Activated T-helper 17 cell treated with anti-CD3 and anti-CD28 coated beads, Interleukin-2, amount 50 U/mL, for 72 hours (primary cell): ENCODE measurements at regions not wholly inside any gene's neighbourhood (a gene's known extent, or its start where the extent isn't known, plus 50 kb on each side); places are given as distances from the start of the nearest gene placed in this dataset.
"Not testable (repeated sequence)": the region's sequence is repeated elsewhere in the genome, so short reads cannot be mapped to it uniquely, and the experiment has no call there.

ENCODE experiments used
- ATAC-seq: fragments of 150-1000 bp; cut with Tn5 transposase; replicated peaks from 2 replicates; pipeline ENCODE4 v1.10.0; 2021; ENCODE audit warnings: mild to moderate bottlenecking, moderate library complexity
- H3K27ac Mint-ChIP-seq: one replicate; pipeline ENCODE4 v1.8.0; 2022; ENCODE audit warnings: mixed read lengths
- H3K27me3 Mint-ChIP-seq: one replicate; pipeline ENCODE4 v1.8.0; 2022; ENCODE audit warnings: mixed read lengths
- H3K36me3 Mint-ChIP-seq: one replicate; pipeline ENCODE4 v1.8.0; 2022; ENCODE audit warnings: low read depth, mild to moderate bottlenecking, mixed read lengths
- H3K4me1 Mint-ChIP-seq: one replicate; pipeline ENCODE4 v1.8.0; 2022; ENCODE audit warnings: mixed read lengths
- H3K4me3 Mint-ChIP-seq: one replicate; pipeline ENCODE4 v1.8.0; 2022; ENCODE audit warnings: mild to moderate bottlenecking, mixed read lengths
- H3K9me3 Mint-ChIP-seq: one replicate; pipeline ENCODE4 v1.8.0; 2022; ENCODE audit warnings: mixed read lengths

DNA sequence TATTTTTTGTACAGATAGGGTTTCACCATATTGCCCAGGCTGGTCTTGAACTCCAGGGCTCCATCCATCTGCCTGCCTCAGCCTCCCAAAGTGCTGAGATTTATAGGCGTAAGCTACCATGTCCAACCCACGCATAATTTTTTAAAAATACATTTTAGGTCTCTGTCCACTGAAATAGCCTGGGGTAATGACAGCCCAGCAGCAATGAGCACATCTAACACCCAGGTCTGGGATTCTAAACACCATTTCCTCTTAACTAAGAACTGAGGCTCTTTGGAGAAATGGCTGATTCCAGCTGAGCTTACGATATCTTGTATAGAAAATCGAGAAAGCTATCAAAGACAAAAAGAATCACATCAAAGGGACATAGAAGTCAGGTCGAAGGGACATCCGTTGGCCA is 245.3 kb downstream of the PARN start:
- no peak for ATAC-seq
- no peak overlapping the region for H3K27ac Mint-ChIP-seq
- no peaks in the 10 kb centered on the region for H3K27me3 Mint-ChIP-seq
- H3K4me3 Mint-ChIP-seq: no peak overlapping the region
- no peaks in the 10 kb centered on the region for H3K36me3 Mint-ChIP-seq
- H3K4me1 Mint-ChIP-seq: no peaks in the 10 kb centered on the region
- H3K9me3 Mint-ChIP-seq: no peaks in the 10 kb centered on the region

DNA sequence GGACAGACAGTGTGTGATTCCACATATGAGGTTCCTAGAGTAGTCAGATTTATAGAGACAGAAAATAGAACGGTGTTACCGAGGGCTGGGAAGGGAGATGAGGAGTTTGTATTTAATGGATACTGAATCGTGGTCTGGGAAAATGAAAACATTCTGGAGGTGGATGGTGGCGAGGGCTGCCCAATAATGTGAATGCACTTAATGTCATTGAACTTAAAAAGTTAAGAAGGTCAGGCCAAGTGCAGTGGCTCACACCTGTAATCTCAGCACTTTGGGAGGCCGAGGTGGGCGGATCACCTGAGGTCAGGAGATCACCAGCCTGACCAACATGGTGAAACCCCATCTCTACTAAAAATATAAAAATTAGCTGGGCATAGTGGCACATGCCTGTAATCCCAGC is 246.2 kb downstream of the PARN start:
- H3K36me3 Mint-ChIP-seq, H3K4me1 Mint-ChIP-seq, H3K9me3 Mint-ChIP-seq, H3K27ac Mint-ChIP-seq, ATAC-seq, H3K4me3 Mint-ChIP-seq, H3K27me3 Mint-ChIP-seq: not testable (repeated sequence)

DNA sequence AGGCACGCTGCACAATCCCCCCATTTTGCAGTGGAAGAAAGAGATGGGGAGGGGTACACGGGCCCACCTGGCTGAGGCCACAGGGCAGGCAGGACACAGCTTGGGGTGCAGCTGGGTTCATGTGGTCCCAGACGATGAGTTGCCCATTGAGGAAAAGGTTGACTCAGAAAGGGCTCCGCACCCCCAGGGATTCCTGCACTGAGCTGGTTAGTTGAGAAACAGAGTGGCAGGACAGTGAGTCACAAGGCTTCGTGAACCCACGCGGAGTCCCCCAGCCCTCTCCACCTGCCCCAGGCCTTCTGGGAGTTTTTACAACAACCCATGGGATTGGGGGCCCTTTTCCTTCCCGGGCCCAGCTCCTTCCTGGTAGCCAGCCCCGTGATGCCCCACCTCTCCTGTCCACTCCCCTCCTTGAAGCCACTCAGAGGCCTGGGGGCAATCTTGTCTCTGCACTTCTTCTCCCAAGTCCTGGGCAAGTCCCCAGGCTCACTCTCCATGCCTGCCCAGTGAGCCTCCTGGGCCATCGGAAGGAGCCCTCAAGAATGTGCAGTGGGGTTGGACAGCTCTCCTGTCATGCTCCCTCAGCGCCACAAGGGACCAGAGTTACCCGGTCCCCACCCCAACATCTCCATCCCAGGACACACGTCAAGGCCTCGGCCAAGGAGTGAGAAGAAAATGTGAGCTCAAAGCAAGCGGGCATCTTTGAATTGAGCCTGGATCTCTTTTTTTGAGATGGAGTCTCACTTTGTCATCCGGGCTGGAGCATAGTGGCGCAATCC is 251.2 kb downstream of the PARN start:
- Mint-ChIP-seq H3K36me3 (no peaks in the 10 kb centered on the region), H3K4me3 (no peak overlapping the region), H3K9me3 (no peaks in the 10 kb centered on the region), H3K4me1 (no peaks in the 10 kb centered on the region), H3K27me3 (no peaks in the 10 kb centered on the region), H3K27ac (no peak overlapping the region)
- no peak for ATAC-seq

DNA sequence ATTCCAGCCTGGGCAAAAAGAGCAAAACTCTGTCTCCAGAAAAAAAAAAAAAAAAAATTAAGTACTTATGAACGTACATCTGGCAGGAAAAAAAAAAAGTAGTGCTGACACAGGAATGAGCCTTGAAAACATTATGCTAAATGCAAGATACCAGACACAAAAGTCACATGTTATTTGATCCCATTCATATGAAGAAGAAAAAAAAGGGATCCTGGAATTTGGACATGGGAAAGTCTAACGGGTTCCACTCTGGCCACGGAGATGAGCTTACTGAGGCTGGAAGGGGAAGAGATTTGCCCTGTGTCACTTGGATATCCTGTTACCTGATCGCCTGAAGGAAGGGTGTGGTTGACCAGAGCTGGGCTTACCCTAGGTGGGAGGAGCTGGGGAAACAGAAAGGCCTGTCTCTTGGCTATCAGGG is 251.9 kb downstream of the PARN start:
- Mint-ChIP-seq H3K36me3 (no peaks in the 10 kb centered on the region), H3K27me3 (no peaks in the 10 kb centered on the region), H3K4me1 (no peaks in the 10 kb centered on the region), H3K9me3 (no peaks in the 10 kb centered on the region), H3K27ac (no peak overlapping the region), H3K4me3 (no peak overlapping the region)
- ATAC-seq: no peak

DNA sequence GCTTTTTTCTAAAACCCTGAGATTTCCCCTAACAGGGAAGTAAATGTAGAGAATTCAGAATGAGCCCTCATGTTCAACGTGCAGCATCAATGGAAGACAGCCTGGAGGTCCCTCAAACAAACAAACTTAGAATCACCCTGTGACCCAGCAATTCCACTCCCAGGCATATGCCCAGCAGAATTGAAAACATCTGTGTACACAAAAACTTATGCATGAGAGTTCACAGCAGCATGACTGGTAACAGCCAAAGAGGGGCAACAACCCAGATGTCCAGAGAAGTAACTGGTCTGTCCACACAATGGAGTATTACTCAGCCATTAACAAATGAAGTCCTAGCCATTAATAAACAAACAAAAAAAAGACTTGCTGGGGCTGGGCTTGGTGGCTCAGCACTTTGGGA is 252.7 kb downstream of the PARN start:
- no peaks in the 10 kb centered on the region for H3K9me3 Mint-ChIP-seq
- H3K4me1 Mint-ChIP-seq: no peaks in the 10 kb centered on the region
- no peak for ATAC-seq
- no peak overlapping the region for H3K4me3 Mint-ChIP-seq
- H3K27ac Mint-ChIP-seq: no peak overlapping the region
- no peaks in the 10 kb centered on the region for H3K27me3 Mint-ChIP-seq
- H3K36me3 Mint-ChIP-seq: no peaks in the 10 kb centered on the region

DNA sequence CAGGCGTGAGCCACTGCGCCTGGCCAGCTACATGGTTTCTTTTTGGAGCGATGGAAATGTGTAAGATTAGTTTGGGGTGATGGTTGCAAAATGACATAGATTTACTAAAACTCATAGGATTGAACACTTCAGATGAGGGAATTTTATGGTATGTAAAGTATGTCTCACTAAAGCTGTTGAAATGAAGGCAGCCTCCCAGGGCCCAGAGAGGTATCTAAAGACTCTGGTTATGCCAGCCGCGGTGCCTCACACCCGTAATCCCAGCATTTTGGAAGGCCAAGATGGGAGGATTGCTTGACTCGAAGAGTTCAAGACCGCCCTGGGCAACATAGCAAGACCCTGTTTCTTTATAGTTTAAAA is 254.9 kb downstream of the PARN start:
- no peaks in the 10 kb centered on the region for H3K9me3 Mint-ChIP-seq
- H3K27me3 Mint-ChIP-seq: no peaks in the 10 kb centered on the region
- no peaks in the 10 kb centered on the region for H3K4me1 Mint-ChIP-seq
- no peak overlapping the region for H3K27ac Mint-ChIP-seq
- H3K36me3 Mint-ChIP-seq: no peaks in the 10 kb centered on the region
- no peak overlapping the region for H3K4me3 Mint-ChIP-seq
- ATAC-seq: no peak

DNA sequence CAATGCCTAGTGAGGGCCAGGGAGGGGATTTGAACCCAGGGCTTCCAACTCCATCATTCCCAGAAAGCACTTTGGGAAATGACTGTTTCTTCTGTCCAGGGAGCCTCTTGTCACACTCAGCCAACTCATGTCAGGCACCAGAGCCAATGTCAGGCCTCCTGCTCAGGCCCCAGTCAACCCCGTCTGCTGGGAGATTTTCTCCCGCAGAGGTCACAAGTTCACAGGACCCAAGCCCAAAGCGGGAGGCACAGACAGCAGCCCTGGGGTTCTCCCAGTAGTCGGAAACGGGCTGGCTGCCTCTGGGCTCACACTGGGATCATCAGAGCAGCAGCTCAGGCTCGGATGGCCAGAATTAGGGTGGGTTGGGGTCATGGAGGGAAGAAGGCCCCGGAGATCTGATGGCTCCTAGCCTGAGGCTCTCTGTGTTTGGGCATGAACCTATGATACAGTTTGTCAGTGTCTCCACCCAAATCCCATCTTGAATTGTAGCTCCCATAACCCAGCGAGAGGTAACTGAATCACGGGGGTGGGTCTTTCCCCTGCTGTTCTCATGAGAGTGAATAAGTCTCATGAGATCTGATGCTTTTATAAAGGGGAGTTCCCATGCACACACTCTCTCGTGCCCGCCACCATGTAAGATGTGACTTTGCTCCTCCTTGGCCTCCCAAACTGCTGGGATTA is 255.5 kb downstream of the PARN start:
- Mint-ChIP-seq H3K27ac (no peak overlapping the region), H3K9me3 (no peaks in the 10 kb centered on the region), H3K4me3 (no peak overlapping the region), H3K4me1 (no peaks in the 10 kb centered on the region), H3K27me3 (no peaks in the 10 kb centered on the region), H3K36me3 (no peaks in the 10 kb centered on the region)
- ATAC-seq: no peak

DNA sequence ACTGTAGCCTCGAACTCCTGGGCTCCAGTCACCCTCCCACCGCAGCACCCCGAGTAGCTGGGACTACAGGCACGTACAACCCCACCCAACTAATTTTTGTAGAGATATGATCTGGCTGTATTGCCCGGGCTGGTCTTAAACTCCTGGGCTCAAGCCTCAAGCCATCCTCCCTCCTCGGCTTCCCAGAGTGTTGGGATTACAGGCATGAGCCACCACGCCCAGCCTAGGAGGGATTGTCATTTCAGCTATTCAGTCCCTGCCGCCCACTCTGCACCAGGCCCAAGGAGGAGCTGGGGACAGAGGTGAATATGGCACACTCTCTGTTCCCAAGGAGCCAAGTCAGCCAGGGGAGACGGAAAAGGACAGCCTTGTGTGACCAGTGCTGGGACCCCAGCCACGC is 256.2 kb downstream of the PARN start:
- H3K4me3 Mint-ChIP-seq: no peak overlapping the region
- no peaks in the 10 kb centered on the region for H3K27me3 Mint-ChIP-seq
- no peak overlapping the region for H3K27ac Mint-ChIP-seq

DNA sequence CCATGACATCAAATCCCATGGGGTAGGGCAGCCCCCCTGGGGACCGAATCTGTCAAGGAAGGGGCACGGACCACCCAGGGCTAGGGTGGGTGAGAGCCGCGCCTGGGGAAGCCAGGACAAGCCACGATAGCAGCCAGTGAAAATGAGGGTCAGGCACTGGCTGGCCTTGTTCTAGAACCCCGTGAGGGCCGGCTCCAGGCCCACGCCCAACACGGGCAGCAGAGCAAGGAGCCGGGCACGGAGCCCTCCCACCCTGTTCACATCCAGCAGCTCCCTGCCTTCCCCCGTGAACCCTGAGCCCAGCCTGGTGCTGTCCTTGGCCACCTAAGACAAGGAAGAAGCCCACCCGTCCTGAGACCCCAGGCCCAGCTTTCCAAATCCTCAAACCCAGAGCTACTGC is 256.7 kb downstream of the PARN start:
- Mint-ChIP-seq H3K27ac (no peak overlapping the region), H3K27me3 (no peaks in the 10 kb centered on the region)

More for the DNA sequence above, 256.2 kb downstream of the PARN start:
- ATAC-seq: no peak
- H3K4me1 Mint-ChIP-seq: no peaks in the 10 kb centered on the region
- no peaks in the 10 kb centered on the region for H3K9me3 Mint-ChIP-seq
- H3K36me3 Mint-ChIP-seq: no peaks in the 10 kb centered on the region

DNA sequence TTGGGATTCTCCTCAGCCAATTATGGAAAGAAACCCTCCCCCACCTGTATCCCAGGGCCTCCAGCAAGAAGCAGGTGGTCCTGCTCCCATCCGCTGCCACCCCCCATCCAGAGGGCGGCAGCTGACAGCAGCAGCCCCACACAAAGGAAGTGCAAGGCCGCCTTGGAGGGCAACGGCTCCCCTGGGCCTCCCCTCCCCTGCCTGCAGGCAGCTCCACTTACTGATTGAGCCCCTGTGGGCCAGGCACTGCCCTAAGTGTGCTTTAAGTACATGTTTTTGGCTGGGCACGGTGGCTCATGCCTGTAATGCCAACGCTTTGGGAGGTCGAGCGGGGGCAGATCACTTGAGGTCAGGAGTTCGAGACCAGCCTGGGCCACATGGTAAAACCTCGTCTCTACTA is 257.6 kb downstream of the PARN start:
- no peak overlapping the region for H3K27ac Mint-ChIP-seq

More for the DNA sequence above, 256.7 kb downstream of the PARN start:
- Mint-ChIP-seq H3K4me1 (no peaks in the 10 kb centered on the region), H3K9me3 (no peaks in the 10 kb centered on the region), H3K4me3 (no peak overlapping the region), H3K36me3 (no peaks in the 10 kb centered on the region)
- ATAC-seq: no peak

DNA sequence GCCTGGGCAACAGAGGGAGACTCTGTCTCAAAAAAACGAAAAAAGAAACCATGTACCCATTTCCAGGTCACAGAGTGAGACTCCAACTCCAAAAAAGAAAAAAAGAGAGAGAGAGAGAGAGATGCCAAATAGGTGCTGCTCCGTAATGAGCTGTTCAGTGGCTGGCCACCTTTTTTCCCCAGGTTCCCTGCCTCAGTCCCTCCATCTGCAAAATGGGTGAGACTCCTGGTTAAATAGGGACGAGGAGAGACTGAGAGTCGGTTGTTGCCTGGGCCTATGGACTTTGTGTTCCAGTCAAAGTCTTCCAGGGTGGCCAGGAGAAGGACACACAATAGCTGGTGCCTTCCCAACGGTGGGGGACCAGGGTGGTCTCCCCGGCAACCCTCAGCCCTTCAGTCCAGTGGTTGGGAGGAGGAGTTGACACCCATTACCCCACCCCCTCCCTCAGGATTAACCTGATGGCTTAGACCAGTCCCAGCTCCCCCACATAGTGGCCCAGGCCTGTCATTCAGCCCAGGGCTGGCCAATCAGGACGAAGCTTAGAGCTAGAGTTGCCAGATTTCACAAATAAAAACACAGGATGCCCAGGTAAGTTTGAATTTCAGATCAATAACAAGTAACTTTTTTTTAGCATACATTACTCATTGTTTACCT is 258.2 kb downstream of the PARN start:
- Mint-ChIP-seq H3K27ac (no peak overlapping the region), H3K4me1 (no peaks in the 10 kb centered on the region), H3K9me3 (no peaks in the 10 kb centered on the region), H3K27me3 (no peaks in the 10 kb centered on the region), H3K36me3 (no peaks in the 10 kb centered on the region), H3K4me3 (no peak overlapping the region)
- ATAC-seq: no peak

More for the DNA sequence above, 257.6 kb downstream of the PARN start:
- H3K9me3 Mint-ChIP-seq: no peaks in the 10 kb centered on the region
- no peak for ATAC-seq
- no peaks in the 10 kb centered on the region for H3K36me3 Mint-ChIP-seq
- no peaks in the 10 kb centered on the region for H3K4me1 Mint-ChIP-seq
- H3K27me3 Mint-ChIP-seq: no peaks in the 10 kb centered on the region
- no peak overlapping the region for H3K4me3 Mint-ChIP-seq

DNA sequence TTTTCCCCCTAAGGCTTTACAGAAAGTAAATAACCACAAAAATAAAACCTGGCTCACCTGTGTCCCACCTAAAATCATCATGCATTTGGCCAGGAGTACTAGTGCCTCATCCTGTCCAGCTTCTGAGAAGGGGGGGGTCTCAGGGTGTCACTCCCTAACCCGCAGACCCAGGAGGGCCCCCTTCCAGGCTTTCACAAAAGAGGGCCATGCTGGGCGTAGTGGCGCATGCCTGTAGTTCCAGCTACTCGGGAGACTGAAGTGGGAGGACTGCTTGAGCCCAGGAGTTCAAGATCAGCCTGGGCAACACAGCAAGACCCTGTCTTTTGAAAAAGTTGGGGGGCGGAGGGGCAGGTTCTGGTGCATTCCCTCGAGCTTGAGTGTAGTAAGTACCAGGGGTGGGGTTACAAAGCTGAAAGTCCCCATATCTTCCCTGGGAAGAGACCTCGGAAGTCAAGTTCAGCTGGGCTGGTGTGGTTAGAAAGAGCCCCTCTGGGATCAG is 259.3 kb downstream of the PARN start:
- Mint-ChIP-seq H3K9me3 (no peaks in the 10 kb centered on the region), H3K27ac (no peak overlapping the region), H3K4me1 (no peaks in the 10 kb centered on the region), H3K4me3 (no peak overlapping the region), H3K36me3 (no peaks in the 10 kb centered on the region), H3K27me3 (no peaks in the 10 kb centered on the region)
- ATAC-seq: no peak

DNA sequence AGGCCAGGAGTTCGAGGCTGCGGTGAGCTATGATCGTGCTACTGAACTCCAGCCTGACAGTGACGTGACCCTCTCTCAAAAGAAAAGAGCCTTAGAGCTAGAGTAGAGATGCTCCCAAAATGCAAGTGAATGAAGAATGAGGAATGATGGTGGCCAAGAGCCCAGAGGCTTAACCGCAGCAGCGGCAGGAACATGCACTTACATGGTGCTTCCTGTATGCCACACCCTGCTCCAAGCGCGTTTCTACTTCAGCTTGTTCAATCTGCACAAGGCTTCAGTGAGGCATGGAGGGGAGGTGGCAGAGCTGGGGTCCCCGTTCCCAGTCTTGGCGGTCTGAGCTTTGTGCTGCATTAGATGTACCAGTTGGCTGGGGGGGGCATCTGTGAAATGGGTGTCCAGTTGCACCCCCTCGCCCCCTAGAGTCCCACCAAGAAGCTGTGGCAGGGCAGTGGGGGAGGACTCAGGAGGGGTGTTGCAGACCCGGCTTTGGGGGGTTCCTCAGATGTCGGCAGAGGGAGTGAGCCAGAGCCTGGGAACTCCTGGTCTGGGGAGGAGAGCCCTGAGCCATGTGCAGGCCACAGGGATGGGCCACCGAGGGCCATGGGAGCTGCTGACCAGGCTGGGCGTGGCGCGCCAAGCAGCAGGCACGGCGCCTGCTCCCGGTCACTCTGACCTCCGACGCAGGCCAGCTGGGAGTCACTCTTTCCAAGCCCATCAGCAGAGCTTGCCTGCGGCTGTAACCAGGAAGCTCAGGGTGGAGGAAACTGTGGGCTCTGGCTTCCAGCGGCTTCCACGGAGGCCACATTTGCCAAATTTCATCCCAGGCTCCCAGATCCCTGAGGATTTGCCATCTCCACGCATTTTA is 260.1 kb downstream of the PARN start:
- no peak for ATAC-seq
- Mint-ChIP-seq H3K4me1 (no peaks in the 10 kb centered on the region), H3K36me3 (no peaks in the 10 kb centered on the region), H3K9me3 (no peaks in the 10 kb centered on the region), H3K27me3 (no peaks in the 10 kb centered on the region), H3K27ac (no peak overlapping the region), H3K4me3 (no peak overlapping the region)

DNA sequence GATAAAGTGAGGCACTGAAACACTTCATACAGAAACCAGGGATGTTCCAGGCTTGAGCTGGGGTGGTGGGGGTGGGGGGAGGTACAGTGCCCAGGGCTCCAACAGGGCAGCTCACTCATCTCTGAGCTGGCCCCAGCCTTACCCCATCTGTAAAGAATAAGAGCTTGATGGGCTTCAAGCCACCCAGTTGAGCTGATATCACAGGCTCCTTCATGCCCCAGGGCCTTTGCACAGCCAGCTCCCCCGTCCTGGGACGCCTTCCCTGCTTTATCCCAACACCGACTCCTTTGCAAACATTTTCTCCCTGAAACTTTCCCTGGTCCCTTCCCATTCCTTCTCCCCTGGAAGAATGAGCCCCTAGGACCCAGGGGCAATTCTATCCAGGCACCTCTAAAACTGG is 261.7 kb downstream of the PARN start:
- no peaks in the 10 kb centered on the region for H3K27me3 Mint-ChIP-seq
- H3K9me3 Mint-ChIP-seq: no peaks in the 10 kb centered on the region
- H3K4me1 Mint-ChIP-seq: no peaks in the 10 kb centered on the region
- no peak overlapping the region for H3K4me3 Mint-ChIP-seq
- no peaks in the 10 kb centered on the region for H3K36me3 Mint-ChIP-seq
- H3K27ac Mint-ChIP-seq: no peak overlapping the region
- no peak for ATAC-seq
